ENCODE measurements at regions not wholly inside any gene's neighbourhood (a gene's known extent, or its start where the extent isn't known, plus 50 kb on each side); places are given as distances from the start of the nearest gene placed in this dataset.
"Not testable (repeated sequence)": the region's sequence is repeated elsewhere in the genome, so short reads cannot be mapped to it uniquely, and the experiment has no call there.

DNA sequence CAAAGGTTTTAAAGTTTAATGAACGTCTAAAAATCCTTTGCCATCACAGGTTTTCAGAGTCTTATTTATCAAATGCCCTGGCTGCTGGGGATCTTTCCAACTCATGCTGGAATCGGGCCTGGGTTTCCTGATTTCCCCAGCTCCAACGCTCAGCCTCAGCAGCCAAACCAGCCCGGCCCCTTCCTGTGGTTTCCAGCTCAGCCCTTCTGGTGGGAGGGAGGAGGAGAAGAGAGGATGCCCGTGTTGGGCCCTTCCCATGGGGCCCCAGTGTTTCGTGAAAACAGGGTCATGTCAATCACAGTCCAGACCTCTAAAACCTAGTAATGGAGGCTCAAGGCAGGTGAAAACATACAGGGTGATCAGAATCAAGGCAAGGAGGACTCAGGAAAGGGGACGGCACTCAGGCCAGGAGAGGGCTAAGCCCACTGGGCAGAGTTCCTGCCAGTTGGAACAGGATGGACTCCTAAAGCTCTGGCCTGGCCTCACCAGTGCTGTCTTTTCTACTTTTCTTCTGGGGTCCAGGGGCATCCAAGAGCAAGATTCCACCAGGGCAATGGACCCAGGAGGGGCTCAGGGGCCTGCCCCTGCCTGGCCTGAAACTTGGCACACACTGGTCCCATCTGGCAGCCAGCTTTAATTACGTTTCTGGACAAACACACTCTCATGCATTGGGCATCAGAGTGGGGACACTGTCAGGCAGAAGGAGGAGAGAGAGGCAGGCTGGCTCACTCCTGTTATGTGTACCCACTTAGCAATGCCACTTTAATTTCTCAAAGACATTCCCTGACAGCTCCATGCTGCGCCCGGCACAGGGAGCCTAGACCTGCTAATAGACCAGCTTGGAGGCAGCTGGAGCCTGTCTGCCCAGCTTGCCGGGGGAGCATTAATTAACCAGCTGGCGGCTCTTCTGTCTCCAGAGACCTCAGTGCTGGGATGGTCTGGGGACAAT, 194.6 kb downstream of the FAM43A start:
- H3K27ac ChIP-seq, result no peak overlapping the region
- peaks cover 19% of the 10 kb centered on the region; the same call in 1 of the 2 replicates for H3K27me3 ChIP-seq
- DNase-seq, result no peak
- no peaks in the 10 kb centered on the region for H3K4me1 ChIP-seq
- H3K9me3 ChIP-seq (replicated peaks), result peaks cover 9% of the 10 kb centered on the region
- no peaks in the 10 kb centered on the region for H3K36me3 ChIP-seq
- H3K4me3 ChIP-seq, result no peak overlapping the region

DNA sequence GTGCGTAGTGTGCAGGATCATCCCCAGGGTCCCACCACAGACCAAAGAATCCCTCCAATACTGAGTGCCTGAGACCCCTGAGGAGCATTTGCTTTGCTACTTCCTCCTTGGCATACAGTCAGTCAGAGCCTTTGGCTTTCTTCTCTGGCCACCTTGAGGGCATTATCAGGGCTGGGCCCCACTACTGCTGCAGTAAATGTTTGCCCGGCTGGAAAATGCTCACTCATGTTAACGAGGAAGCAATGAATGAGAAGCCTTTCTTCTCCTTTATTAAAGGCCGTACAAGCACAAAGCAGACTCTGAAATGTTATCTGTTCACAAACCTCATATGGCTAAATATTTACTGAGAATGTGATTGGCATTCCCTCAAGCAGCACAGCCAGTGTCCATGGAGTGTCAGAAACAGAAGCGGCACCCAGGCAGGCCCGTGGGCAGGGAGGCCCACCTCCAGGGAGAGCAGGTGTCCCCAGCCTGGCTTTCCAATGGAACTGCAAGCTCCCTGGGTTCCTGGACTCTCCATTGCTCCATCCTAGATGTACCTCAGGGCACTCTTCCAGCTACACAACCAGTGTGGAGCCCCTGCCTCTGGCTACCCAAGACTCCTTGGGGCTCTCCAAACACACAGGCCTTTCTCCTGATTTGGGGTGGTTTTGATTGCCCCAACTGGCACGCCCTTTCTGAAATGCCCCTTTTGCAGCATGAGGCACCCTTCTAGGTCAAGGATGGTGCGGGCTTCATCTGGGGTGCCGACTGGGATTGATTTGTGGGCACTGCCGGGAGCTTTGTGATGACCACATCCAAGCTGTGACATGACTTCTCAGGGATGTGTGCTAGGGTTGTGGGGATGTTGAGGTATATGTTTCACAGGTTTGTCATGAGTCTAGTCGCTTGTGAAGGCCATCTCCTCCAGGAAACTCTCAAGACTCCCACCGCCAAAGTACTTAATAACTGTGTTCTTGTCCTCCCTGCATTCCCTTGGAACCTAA, 195.6 kb downstream of the FAM43A start:
- Histone ChIP-seq H3K9me3 (replicated peaks) (peaks cover 9% of the 10 kb centered on the region), H3K4me1 (no peaks in the 10 kb centered on the region), H3K4me3 (no peak overlapping the region), H3K36me3 (no peaks in the 10 kb centered on the region), H3K27ac (no peak overlapping the region), H3K27me3 (peaks cover 19% of the 10 kb centered on the region; the same call in 1 of the 2 replicates)
- DNase-seq, result no peak

DNA sequence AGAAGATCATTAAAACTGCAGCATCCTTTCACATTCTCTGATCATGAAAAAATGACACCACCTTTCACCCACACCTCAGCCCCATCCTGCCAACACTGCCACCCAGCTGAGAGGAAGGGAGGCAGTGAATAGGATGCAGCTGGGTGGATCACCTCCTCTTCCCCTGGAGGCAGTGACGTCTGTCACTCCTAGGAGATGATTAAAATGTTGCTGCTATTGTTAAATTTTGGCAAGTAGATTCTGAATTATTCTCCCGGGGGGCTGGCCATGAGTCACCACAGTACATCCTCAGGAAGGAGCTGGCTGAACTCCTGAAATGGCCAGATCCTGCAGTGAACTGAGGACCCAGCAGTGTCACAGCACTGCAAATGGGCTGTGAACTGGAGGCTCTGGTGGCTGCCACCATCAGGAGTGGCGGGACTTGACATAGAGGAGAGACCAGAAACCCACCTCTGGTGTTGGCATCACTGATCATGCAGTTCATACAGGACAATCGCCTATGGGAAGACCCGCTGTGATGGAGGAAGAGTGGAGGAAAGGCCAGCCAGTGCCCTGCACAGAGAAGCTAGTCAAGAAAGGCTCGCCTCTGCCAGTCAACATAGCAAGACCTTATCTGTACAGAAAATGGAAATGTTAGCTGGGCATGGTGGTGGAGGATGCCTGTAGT, 199.1 kb downstream of the FAM43A start:
- no peak overlapping the region for H3K27ac ChIP-seq
- H3K4me3 ChIP-seq, result no peak overlapping the region
- peaks cover 12% of the 10 kb centered on the region; the same call in 1 of the 2 replicates for H3K27me3 ChIP-seq
- no peaks in the 10 kb centered on the region for H3K36me3 ChIP-seq
- no peaks in the 10 kb centered on the region for H3K4me1 ChIP-seq
- DNase-seq, result no peak
- H3K9me3 ChIP-seq (replicated peaks), result peaks cover 12% of the 10 kb centered on the region

DNA sequence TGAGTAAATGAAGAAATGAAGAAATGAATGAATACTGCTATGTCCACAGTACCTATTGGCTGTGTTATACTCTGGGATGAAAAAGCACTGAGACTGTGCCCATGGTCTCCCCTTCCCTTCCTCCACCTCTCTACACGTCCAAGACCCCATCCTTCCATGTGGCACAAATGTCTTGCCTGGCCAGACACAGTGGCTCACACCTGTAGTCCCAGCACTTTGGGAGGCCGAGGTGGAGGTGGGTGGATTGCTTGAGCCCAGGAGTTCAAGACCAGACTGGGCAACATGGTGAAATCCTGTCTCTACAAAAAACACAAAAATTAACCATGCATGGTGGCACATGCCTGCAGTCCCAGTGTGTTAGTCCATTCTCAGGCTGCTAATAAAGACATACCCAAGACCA, 200.1 kb downstream of the FAM43A start:
- Histone ChIP-seq H3K9me3 (replicated peaks) (peaks cover 12% of the 10 kb centered on the region), H3K4me3 (no peak overlapping the region), H3K4me1 (no peaks in the 10 kb centered on the region), H3K36me3 (no peaks in the 10 kb centered on the region), H3K27ac (no peak overlapping the region), H3K27me3 (0 out of 2 replicates have a peak, but pooled peaks cover 5% of the 10 kb centered on the region)
- DNase-seq, result no peak

DNA sequence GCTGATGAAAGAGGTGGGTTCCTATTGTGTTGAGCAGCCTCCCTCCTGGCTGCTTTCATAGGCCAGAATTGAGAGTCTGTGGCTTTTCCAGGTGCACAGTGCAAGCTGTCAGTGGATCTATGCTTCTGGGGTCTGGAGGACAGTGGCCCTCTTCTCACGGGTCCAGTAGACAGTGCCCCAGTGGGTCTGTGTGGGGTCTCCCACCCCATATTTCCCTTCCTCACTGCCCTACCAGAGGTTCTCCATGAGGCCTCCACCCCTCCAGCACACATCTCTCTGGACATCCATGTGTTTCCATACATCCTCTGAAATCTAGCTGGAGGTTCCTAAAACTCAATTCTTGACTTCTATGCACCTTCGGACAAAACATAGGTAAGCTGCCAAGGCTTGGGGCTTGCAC, 201.2 kb downstream of the FAM43A start:
- Histone ChIP-seq H3K36me3 (no peaks in the 10 kb centered on the region), H3K4me1 (no peaks in the 10 kb centered on the region), H3K9me3 (replicated peaks) (peaks cover 12% of the 10 kb centered on the region), H3K27ac (no peak overlapping the region), H3K4me3 (no peak overlapping the region), H3K27me3 (0 out of 2 replicates have a peak, but pooled peaks cover 2% of the 10 kb centered on the region)
- no peak for DNase-seq

DNA sequence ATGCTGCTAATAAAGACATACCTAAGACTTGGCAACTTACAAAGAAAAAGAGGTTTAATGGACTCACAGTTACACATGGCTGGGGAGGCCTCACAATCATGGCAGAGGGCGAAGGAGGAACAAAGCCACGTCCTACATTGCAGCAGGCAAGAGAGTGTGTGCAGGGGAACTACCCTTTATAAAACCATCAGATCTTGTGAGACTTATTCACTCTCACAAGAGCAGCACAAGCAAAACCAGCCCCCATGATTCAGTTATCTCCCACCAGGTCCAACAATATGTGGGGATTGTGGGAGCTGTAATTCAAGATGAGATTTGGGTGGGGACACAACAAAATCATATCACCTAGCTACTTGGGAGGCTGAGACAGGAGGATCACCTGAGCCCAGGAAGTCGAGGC, 202.4 kb downstream of the FAM43A start:
- not testable (repeated sequence) for DNase-seq; H3K4me1 ChIP-seq; H3K9me3 ChIP-seq (replicated peaks); H3K36me3 ChIP-seq; H3K27me3 ChIP-seq; H3K27ac ChIP-seq; H3K4me3 ChIP-seq

DNA sequence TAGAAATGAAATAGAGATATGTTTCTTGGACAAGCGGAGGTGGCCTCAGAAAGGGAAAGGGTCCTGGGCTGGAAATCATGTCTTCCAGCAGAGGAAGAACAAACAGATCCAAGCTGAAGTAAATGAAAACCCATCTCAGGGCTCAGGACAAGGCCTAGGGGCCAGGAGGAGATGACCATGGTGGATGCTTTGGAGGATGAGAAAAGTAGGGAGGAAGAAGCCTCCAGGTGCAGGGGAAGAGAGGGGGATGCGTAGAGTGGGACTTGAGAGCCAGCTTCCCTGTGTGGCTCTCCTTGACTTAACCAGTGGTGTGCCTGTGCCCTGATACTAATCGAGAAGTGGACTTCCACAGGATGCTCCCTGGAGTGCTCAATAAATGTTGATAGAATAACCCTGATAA, 203.2 kb downstream of the FAM43A start:
- Histone ChIP-seq H3K27ac (no peak overlapping the region), H3K4me3 (no peak overlapping the region), H3K27me3 (no peaks in the 10 kb centered on the region), H3K36me3 (no peaks in the 10 kb centered on the region), H3K9me3 (replicated peaks) (peaks cover 7% of the 10 kb centered on the region), H3K4me1 (no peaks in the 10 kb centered on the region)
- DNase-seq, result no peak

DNA sequence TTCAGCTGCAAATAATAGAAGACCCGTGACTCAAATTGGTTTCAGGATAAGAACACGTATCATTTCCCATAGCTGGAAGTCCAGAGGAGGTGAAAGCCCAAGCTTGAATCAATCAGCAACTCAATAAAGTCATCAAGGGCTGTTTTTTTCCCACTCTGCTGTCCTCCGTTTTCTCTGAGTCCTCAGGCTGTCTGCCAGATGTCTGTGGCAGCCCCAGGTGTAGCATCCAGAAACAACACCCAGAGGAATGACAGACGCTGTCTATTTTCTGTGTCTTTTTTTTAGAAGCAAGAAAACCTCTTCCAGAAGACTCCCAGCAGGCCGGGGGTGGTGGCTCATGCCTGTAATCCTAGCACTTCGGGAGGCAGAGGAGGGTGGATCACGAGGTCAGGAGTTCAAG, 204.4 kb downstream of the FAM43A start:
- H3K9me3 ChIP-seq (replicated peaks), result 0 out of 2 replicates have a peak, but pooled peaks cover 3% of the 10 kb centered on the region
- no peaks in the 10 kb centered on the region for H3K36me3 ChIP-seq
- no peaks in the 10 kb centered on the region for H3K4me1 ChIP-seq
- H3K27ac ChIP-seq, result no peak overlapping the region
- H3K27me3 ChIP-seq, result no peaks in the 10 kb centered on the region
- no peak for DNase-seq
- H3K4me3 ChIP-seq, result no peak overlapping the region

DNA sequence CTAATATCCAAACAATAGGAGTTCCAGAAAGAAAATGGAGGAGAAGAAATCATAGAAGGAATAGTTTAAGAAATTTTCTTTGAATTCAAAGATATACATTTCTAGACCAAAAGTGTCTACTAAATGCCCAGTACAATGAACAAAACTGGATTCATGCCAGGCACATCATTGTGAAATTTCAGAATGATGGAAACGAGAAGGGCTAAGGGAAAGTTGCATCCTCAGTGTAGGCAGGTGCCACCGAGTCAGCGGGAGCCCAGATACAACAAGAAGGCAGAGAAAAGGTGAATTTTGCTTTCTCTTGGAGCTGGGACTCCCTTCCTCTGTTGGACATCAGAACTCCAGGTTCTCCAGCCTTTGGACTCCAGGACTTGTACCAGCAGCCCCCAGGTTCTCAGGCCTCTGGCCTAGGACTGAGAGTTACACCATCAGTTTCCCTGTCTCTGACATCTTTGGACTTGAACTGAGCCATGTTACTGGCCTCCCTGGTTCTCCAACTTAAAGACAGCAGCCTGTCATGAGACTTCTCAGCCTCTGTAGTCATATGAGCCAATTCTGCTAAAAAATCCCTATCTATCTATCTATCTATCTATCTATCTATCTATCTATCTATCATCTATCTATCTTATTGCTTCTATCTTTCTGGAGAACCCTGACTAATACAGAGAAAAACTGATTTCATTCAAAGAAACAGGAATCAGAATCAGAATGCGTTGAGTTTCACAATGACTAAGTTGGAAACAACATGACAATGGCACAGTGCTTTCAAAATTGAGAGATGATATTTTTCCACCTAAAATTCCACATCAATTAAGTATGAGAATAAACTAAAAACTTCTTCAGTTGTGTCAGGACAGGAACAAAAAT, 207.7 kb downstream of the FAM43A start:
- H3K36me3 ChIP-seq, result no peaks in the 10 kb centered on the region
- H3K4me3 ChIP-seq, result no peak overlapping the region
- no peak for DNase-seq
- no peaks in the 10 kb centered on the region for H3K27me3 ChIP-seq
- H3K4me1 ChIP-seq, result no peaks in the 10 kb centered on the region
- H3K9me3 ChIP-seq (replicated peaks), result no peaks in the 10 kb centered on the region
- no peak overlapping the region for H3K27ac ChIP-seq

DNA sequence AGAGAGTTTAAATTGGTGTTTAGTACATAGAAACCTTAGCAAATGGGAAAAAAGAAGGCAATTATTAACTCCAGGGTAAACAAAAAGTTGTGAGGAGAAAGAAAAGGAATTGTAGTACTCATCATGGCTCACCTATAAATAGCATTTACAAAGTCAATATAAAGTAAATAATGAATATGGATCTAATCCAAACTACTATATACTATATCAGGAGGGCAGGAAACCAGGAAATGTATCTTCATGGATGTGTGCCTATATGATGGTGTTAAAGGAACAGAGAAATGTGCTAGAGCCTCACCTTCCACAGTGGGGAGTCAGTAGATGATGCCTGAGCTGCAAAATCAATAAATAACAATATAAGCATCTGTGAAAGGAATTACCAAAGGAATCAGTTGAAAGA, 208.9 kb downstream of the FAM43A start:
- Histone ChIP-seq H3K27ac (no peak overlapping the region), H3K9me3 (replicated peaks) (no peaks in the 10 kb centered on the region), H3K27me3 (no peaks in the 10 kb centered on the region), H3K4me3 (no peak overlapping the region), H3K4me1 (no peaks in the 10 kb centered on the region), H3K36me3 (no peaks in the 10 kb centered on the region)
- no peak for DNase-seq

DNA sequence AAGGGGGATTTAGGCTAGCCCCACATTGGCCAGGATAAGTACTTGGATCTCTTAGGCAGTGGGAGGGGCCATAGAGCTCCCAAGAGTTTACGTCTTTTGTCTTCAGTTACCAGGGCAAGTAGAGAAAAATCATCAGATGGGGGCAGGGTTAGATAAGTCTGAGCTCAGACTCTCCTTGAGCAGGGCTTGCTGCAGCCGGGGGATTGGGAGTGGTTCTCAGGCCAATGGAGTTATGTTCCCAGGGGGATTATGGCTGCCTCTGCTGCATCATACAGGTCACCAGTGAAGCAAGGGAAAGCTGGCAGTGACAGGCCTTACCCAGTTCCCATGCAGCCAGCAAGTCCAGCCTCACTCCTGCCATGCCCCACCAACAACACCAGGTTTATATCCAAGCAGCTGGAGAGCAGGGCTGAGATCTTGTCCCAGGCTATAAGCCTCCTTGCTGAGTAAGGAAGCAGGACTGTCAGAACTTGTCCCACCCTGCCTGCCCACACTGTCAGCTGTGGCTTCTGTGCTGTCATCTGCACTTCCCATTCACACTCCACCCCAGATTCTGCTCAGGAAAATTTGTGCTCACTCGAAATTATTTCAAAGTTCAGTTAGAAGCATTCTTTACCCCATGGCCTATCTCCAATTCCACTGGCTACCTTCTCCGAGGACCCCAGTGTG, 215.3 kb downstream of the FAM43A start:
- DNase-seq, result no peak
- no peaks in the 10 kb centered on the region for H3K4me1 ChIP-seq
- no peaks in the 10 kb centered on the region for H3K27me3 ChIP-seq
- no peaks in the 10 kb centered on the region for H3K36me3 ChIP-seq
- H3K27ac ChIP-seq, result no peak overlapping the region
- H3K4me3 ChIP-seq, result no peak overlapping the region
- peaks cover 4% of the 10 kb centered on the region; the same call in 1 of the 2 replicates for H3K9me3 ChIP-seq (replicated peaks)

DNA sequence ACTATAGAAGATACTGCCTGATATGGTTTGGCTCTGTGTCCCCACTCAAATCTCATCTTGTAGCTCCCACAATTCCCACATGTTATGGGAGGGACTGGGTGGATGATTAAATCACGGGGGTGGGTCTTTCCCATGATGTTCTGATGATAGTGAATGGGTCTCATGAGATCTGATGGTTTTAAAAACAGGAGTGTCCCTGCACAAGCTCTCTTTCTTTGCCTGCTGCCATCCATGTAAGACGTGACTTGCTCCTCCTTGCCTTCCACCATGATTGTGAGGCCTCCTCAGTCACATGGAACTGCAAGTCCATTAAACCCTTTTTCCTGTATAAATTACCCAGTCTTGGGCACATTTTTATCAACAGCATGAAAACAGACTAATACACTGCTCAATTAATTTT, 217.8 kb downstream of the FAM43A start:
- not testable (repeated sequence) for DNase-seq

DNA sequence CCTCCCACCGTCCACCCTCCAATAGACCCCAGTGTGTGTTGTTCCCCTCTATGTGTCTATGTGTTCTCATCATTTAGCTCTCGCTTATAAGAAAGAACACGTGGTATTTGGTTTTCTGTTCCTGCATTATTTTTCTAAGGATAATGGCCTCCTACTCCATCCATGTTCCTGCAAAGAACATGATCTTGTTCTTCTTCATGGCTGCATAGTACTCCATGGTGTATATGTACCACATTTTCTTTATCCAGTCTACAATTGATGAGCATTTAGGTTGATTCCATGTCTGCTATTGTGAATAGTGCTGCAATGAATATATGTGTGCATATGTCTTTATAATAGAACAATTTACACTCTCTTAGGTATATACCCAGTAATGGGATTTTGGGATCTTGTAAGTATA, 219.3 kb downstream of the FAM43A start:
- DNase-seq; H3K27ac ChIP-seq; H3K9me3 ChIP-seq (replicated peaks); H3K4me1 ChIP-seq; H3K36me3 ChIP-seq; H3K27me3 ChIP-seq; H3K4me3 ChIP-seq: not testable (repeated sequence)

More for the DNA sequence above, 217.8 kb downstream of the FAM43A start:
- not testable (repeated sequence) for H3K4me3 ChIP-seq; H3K27me3 ChIP-seq; H3K9me3 ChIP-seq (replicated peaks); H3K4me1 ChIP-seq; H3K27ac ChIP-seq; H3K36me3 ChIP-seq

Data from SJCRH30 (cell line).